ENCODE measurements at regions not wholly inside any gene's neighbourhood (a gene's known extent, or its start where the extent isn't known, plus 50 kb on each side); places are given as distances from the start of the nearest gene placed in this dataset.
"Not testable (repeated sequence)": the region's sequence is repeated elsewhere in the genome, so short reads cannot be mapped to it uniquely, and the experiment has no call there.

DNA sequence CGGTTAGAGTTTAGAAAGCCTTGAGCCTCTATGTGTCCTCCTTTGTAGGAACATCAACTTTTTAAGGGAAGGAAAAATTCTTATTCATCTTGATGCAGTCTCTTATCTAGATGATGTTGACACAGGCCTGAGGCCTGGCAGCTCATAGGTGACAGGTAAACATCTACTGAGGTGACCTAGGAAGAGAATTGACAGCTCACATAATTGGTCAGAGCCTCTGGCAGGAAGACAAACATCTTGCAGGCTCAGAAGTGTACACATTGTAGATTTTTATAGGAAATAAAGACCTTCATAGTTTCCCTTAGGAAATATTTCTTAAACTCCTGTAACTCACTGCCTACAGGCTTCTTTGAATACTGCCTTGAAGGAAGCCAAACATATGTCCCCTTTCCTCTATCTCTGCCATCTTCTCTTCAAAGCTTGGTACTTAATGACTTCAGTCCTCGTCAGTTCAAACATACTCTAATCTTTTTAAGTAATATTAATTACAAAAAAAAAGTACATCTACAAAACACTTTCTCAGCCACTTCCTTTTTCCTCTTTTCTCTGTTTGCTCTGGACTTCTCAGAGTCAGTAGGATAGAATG lies 341.3 kb downstream of the TBL1XR1 start:
- Mint-ChIP-seq H3K4me3 (no peak overlapping the region), H3K9me3 (no peaks in the 10 kb centered on the region), H3K27me3 (peaks cover 4% of the 10 kb centered on the region), H3K4me1 (ENCODE audit: low read depth) (no peaks in the 10 kb centered on the region), H3K36me3 (no peaks in the 10 kb centered on the region), H3K27ac (no peak overlapping the region)
- no peak for DNase-seq
- CTCF ChIA-PET: interaction anchor here (2.1 kb wide), 1 partner anchor 17 kb away, joined by 9 read pairs; no protein-coding TSS in a partner anchor
- POLR2A ChIA-PET: no interaction called here
- intact Hi-C loops (cut with micrococcal nuclease): no loop called here

DNA sequence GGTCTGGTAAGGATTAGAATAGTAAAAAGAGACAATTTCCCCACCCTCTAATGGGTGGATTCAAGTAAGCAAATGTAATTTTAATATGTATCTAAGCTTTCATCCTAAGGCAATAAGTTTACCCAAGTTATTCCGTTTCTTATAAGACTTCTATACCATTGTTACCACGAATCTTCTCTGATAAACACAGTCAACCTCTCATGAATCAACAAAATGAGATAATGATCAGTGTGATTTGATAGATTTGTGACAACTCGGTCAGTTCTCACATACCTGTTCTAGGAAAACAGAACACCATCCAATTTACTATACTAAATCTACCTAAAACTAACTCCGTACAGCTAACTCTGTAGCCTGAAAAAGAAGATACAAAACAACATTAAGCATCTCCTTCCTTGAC lies 342.1 kb downstream of the TBL1XR1 start:
- Mint-ChIP-seq H3K36me3 (no peaks in the 10 kb centered on the region), H3K4me1 (ENCODE audit: low read depth) (no peaks in the 10 kb centered on the region), H3K9me3 (no peaks in the 10 kb centered on the region), H3K27ac (no peak overlapping the region), H3K27me3 (peaks cover 4% of the 10 kb centered on the region), H3K4me3 (no peak overlapping the region)
- no peak for DNase-seq
- POLR2A ChIA-PET: no interaction called here
- CTCF ChIA-PET: interaction anchor here (2.1 kb wide), 1 partner anchor 17 kb away, joined by 9 read pairs; no protein-coding TSS in a partner anchor
- intact Hi-C loops (cut with micrococcal nuclease): no loop called here

- Mint-ChIP-seq H3K4me3 (no peak overlapping the region), H3K9me3 (no peaks in the 10 kb centered on the region), H3K4me1 (ENCODE audit: low read depth) (no peaks in the 10 kb centered on the region), H3K27ac (no peak overlapping the region), H3K27me3 (peaks cover 2% of the 10 kb centered on the region), H3K36me3 (no peaks in the 10 kb centered on the region)
- intact Hi-C loops (cut with micrococcal nuclease): no loop called here
- ChIA-PET POLR2A (interaction anchor here (0.6 kb wide), 1 partner anchor 9 kb away, joined by 3 read pairs; no protein-coding TSS in a partner anchor), CTCF (no interaction called here)
- DNase-seq: no peak
Measured at GRCh38 chr3:176850498-176850897, 346.8 kb downstream of the TBL1XR1 start.

- Mint-ChIP-seq H3K4me3 (no peak overlapping the region), H3K36me3 (no peaks in the 10 kb centered on the region), H3K27ac (no peak overlapping the region), H3K9me3 (no peaks in the 10 kb centered on the region), H3K4me1 (ENCODE audit: low read depth) (no peaks in the 10 kb centered on the region), H3K27me3 (no peaks in the 10 kb centered on the region)
- CTCF ChIA-PET: no interaction called here
- DNase-seq: no peak
- intact Hi-C loops (cut with micrococcal nuclease): no loop called here
- POLR2A ChIA-PET: no interaction called here
Measured at GRCh38 chr3:176848431-176849214, 348.7 kb downstream of the TBL1XR1 start.

GRCh38 chr3:176842914-176843313 lies 354.4 kb downstream of the TBL1XR1 start:
- ChIA-PET CTCF (no interaction called here), POLR2A (no interaction called here)
- intact Hi-C loops (cut with micrococcal nuclease): no loop called here
- DNase-seq: no peak
- Mint-ChIP-seq H3K4me3 (no peak overlapping the region), H3K9me3 (no peaks in the 10 kb centered on the region), H3K27ac (no peak overlapping the region), H3K36me3 (no peaks in the 10 kb centered on the region), H3K4me1 (ENCODE audit: low read depth) (no peaks in the 10 kb centered on the region), H3K27me3 (peaks cover 3% of the 10 kb centered on the region)

GRCh38 chr3:176840641-176841286 lies 356.5 kb downstream of the TBL1XR1 start:
- H3K4me1 Mint-ChIP-seq (ENCODE audit: low read depth): no peaks in the 10 kb centered on the region
- no peaks in the 10 kb centered on the region for H3K9me3 Mint-ChIP-seq
- ChIA-PET CTCF (interaction anchor here (0.6 kb wide), 1 partner anchor 314 kb away, joined by 3 read pairs; no protein-coding TSS in a partner anchor), POLR2A (no interaction called here)
- H3K4me3 Mint-ChIP-seq: no peak overlapping the region
- no peak for DNase-seq
- peaks cover 3% of the 10 kb centered on the region for H3K27me3 Mint-ChIP-seq
- H3K27ac Mint-ChIP-seq: no peak overlapping the region
- intact Hi-C loops (cut with micrococcal nuclease): no loop called here
- H3K36me3 Mint-ChIP-seq: no peaks in the 10 kb centered on the region

DNA sequence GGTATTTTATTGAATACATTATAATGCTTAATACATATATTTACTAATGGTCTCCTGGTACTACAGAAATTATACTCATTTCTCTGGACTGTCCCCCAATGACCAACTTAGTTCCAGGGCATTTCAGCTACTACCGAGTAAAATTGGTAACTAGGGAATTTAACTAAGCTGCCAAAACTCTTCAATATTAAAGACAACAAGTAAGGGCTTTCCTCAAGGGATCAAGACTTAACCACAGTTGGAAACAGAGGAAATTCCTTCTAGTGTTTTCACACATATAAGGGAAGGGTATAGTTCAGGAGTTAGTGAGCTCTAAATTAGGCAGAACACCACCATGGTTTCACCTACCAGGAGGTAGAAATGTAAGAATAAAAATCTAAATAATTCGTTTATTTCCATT lies 357.4 kb downstream of the TBL1XR1 start:
- no peaks in the 10 kb centered on the region for H3K36me3 Mint-ChIP-seq
- H3K27me3 Mint-ChIP-seq: peaks cover 3% of the 10 kb centered on the region
- no peaks in the 10 kb centered on the region for H3K4me1 Mint-ChIP-seq (ENCODE audit: low read depth)
- H3K27ac Mint-ChIP-seq: no peak overlapping the region
- H3K9me3 Mint-ChIP-seq: no peaks in the 10 kb centered on the region
- DNase-seq: no peak
- ChIA-PET POLR2A (no interaction called here), CTCF (no interaction called here)
- no peak overlapping the region for H3K4me3 Mint-ChIP-seq
- intact Hi-C loops (cut with micrococcal nuclease): no loop called here

DNA sequence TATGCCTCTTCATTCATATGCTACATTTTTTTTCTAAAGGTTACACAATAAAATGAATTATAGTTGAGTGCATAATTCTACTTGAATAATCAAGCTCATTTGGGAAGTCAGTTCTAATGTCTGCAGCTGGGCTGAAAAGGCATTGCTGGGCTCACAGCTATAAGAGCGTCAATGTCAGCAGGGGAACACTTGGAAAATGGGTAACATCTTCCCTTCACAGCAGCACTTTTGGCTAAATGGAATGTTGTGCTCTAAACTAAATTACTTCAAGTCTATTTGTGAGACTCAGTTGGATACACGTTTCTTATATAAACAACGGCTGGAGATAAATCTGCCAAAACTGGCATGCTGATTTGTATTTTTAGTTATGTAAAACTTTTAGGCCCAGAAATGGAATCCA lies 357.8 kb downstream of the TBL1XR1 start:
- POLR2A ChIA-PET: no interaction called here
- CTCF ChIA-PET: no interaction called here
- Mint-ChIP-seq H3K36me3 (no peaks in the 10 kb centered on the region), H3K9me3 (no peaks in the 10 kb centered on the region), H3K4me1 (ENCODE audit: low read depth) (no peaks in the 10 kb centered on the region), H3K27me3 (peaks cover 3% of the 10 kb centered on the region), H3K4me3 (no peak overlapping the region), H3K27ac (no peak overlapping the region)
- intact Hi-C loops (cut with micrococcal nuclease): no loop called here
- DNase-seq: no peak

- H3K4me1 Mint-ChIP-seq (ENCODE audit: low read depth); intact Hi-C loops (cut with micrococcal nuclease); H3K36me3 Mint-ChIP-seq; H3K4me3 Mint-ChIP-seq; H3K27ac Mint-ChIP-seq; H3K27me3 Mint-ChIP-seq; H3K9me3 Mint-ChIP-seq; DNase-seq; POLR2A ChIA-PET; CTCF ChIA-PET: not testable (repeated sequence)
Measured at GRCh38 chr3:176827244-176827643, 370.0 kb downstream of the TBL1XR1 start.

DNA sequence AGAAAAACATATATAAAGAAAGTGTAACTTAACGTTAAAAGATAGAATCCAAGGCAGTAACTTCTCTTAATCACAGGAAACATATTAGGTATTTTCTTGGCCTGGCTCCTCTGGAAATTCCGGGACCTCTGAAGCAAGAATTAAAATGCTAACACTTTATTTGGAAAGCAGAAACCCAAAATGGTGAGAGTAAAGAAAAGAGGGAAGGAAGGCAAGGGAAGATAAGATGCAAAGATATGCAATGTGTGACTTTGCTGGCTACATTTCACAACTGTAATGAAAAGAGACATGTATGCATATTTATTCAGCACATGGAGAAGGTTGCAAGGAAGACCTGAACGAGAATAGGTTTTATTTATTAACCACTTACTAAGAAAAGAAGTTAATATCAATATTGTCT lies 372.5 kb downstream of the TBL1XR1 start:
- Mint-ChIP-seq H3K36me3 (no peaks in the 10 kb centered on the region), H3K27me3 (peaks cover 5% of the 10 kb centered on the region), H3K4me1 (ENCODE audit: low read depth) (no peaks in the 10 kb centered on the region), H3K27ac (no peak overlapping the region), H3K9me3 (no peaks in the 10 kb centered on the region), H3K4me3 (no peak overlapping the region)
- intact Hi-C loops (cut with micrococcal nuclease): no loop called here
- CTCF ChIA-PET: no interaction called here
- no peak for DNase-seq
- POLR2A ChIA-PET: no interaction called here

GRCh38 chr3:176820764-176821163 lies 376.5 kb downstream of the TBL1XR1 start:
- Mint-ChIP-seq H3K36me3 (no peaks in the 10 kb centered on the region), H3K4me3 (no peak overlapping the region), H3K9me3 (no peaks in the 10 kb centered on the region), H3K27ac (no peak overlapping the region), H3K4me1 (ENCODE audit: low read depth) (no peaks in the 10 kb centered on the region), H3K27me3 (peaks cover 4% of the 10 kb centered on the region)
- ChIA-PET CTCF (no interaction called here), POLR2A (interaction anchor here (0.7 kb wide), 1 partner anchor 199 kb away, joined by 3 read pairs; no protein-coding TSS in a partner anchor)
- DNase-seq: no peak
- intact Hi-C loops (cut with micrococcal nuclease): no loop called here

DNA sequence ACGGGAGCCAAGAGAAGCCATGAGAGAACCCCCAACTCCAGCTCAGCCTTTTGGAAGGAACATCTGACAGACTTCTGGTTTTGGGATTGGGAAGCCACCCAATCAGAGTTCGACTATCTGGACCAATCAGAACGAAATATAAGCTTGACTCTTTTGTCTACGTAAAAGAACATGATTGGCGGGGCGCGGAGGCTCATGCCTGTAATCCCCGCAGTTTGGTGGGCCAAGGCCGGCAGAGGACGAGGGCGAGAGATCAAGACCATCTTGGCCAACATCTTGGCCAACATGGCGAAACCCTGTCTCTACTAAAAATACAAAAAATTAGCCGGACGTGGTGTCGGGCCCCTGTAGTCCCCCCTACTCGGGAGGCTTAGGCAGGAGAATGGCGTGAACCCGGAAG lies 380.3 kb downstream of the TBL1XR1 start:
- Mint-ChIP-seq H3K27me3 (peaks cover 1% of the 10 kb centered on the region), H3K27ac (no peak overlapping the region), H3K4me3 (no peak overlapping the region), H3K4me1 (ENCODE audit: low read depth) (no peaks in the 10 kb centered on the region), H3K9me3 (no peaks in the 10 kb centered on the region), H3K36me3 (no peaks in the 10 kb centered on the region)
- DNase-seq: no peak
- CTCF ChIA-PET: no interaction called here
- POLR2A ChIA-PET: no interaction called here
- intact Hi-C loops (cut with micrococcal nuclease): no loop called here
